ENCODE measurements at regions not wholly inside any gene's neighbourhood (a gene's known extent, or its start where the extent isn't known, plus 50 kb on each side); places are given as distances from the start of the nearest gene placed in this dataset.
"Not testable (repeated sequence)": the region's sequence is repeated elsewhere in the genome, so short reads cannot be mapped to it uniquely, and the experiment has no call there.

DNA sequence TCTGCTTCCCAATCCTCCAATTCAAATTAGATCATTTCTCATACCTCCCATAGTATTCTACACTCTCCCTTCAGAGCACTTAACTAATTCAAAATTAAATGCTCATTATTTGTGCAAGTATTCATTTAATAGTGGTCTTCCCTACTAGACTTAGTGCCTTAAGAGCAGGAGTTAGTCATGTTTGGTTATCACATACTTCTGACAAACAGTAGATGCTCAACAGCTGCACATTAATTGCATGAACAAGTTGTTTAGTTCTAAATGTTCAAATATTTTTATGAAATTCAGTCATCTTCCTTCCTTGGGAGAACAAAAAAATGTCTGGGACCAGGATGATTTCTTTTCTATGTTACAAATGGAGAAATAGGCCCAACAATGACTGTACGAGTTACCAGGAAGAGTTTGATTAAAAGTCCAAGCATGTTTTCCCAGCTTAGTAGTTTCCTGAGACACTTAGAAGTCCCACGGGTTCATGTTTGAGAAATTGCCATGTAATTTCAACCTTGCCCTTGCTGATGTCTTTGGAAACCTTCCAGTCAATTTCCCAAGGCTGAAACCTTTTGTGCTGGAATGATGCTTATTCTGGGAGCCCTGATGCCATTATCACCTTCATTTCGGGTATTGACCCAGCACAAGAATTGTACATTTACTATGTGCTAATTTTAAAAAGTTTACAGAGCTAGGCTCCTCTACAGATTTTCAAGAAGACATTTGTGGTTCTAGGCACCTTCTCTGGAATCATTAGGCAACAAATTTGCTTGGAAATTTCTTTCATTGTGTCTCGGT lies 437.9 kb upstream of the PLXNA2 start:
- no peak for DNase-seq
- intact Hi-C loops (cut with DNase I): no loop called here

DNA sequence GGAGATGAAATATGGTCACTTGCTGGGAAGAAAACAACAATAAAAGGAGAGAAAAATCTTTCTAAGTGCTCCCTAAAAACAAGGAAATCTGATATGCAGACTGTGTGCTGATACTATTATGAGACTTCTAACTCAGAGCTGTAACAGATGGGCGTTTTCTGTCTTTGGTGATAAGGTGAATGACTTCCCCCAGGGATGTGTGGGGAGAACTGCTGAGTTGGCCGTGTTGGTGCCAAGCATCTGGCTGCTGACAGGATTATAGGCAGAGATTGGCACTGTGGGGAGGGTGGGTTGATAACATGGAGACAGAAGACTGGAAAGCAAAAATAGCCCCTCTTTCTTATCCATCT lies 438.5 kb upstream of the PLXNA2 start:
- intact Hi-C loops (cut with DNase I): no loop called here
- no peak for DNase-seq

DNA sequence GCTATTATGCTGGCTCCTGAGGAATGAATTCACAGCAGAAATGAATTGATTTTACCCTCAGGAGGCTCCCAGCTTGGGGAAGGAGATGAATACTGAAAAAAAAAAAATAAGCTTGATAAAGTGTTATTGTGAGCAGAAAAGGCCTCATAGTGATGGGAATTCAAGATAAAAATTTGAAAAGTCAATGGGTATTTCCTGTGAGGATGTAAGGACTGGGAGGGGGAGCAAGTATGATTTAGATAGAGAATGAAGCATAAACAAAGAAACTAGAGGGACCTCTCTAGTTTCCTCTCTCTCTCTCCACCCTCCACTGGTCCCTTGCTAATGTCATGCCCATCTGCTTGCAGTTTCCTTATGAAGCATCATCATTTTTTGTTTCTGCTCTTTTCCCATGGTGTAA lies 439.0 kb upstream of the PLXNA2 start:
- no peak for DNase-seq
- intact Hi-C loops (cut with DNase I): no loop called here

DNA sequence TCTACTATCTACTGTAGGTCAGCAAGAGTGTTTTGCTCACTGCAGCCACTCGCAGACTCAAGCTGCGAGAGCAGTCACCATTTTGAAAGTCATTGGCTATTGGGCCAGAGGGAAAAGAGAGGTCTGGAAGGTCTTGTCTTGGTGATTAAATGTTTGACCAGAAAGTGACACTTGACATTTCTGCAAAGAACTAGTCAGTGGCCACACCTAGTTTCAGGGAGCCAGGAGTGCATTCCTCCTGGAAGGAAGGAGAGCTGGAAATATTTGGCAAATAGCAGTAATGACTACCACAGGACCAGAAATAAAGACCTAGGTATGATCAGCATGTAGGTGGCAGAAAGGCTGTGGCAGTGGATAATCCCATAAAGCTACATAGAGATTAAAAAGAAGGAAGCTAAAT lies 440.0 kb upstream of the PLXNA2 start:
- intact Hi-C loops (cut with DNase I): no loop called here
- DNase-seq: no peak

DNA sequence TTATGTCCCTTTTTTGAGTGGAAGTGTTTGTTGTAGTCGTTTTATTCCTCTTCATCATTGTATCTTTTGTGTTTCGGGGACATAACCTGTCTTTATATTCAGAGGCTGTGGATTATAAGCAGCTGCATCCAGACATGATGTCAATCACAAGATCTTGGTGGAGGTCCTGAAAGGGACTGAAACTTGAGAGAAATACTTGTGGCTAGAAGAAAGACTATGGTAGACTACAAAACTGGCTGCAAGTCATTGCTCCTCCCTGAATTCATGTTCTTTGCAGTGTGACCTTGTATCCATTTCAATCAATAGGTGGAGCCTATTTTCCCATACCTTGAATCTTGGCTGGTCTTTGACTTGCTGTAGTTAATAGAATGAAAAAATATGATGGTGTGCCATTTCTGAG lies 442.4 kb upstream of the PLXNA2 start:
- intact Hi-C loops (cut with DNase I): no loop called here
- DNase-seq: no peak

DNA sequence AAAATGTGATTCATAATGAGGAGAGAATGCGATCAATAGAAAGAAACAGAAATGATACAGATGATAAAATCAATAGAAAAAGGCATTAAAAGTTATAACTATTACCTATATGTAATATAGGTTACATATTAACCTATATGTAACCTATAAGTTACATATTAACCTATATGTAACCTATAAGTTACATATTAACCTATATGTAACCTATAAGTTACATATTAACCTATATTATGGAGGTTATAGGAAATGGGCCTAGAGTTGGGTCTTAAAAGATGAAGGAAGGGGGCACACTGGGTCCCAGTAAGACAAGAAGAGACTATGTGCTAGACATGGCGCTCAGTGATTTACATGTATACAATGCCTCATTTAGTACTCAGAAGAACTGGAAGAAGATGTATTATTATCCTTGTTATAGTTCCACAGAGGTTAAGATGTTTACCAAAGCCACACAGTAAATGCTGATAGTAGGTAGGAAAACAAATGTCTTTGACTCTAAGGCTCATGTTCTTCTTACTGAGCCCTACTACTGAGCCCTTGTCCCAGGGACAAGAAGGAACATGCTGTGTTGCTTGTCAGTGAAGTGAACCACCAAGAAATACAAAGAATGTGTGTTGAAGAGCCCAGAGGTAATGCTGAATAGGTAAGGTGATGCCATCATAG lies 444.6 kb upstream of the PLXNA2 start:
- intact Hi-C loops (cut with DNase I): no loop called here
- DNase-seq: no peak

DNA sequence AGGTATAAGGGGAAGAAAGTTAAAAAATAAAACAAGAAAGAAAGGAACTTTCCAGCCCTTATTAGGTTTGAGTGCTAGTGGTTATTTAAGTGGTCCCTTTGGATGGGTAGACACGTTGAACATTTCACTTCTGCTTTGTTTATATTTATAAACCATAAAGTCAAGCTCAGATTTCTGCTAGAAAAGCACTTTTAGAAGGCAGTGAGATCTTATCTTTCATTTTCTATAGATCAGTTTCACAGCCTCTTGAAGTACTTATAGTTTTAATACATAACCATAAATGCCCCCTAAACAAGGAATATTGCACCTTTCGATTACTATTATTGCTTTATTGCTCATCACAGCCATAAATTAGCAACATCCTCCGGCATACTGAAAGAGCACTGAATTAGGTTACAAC lies 446.8 kb upstream of the PLXNA2 start:
- DNase-seq: no peak
- intact Hi-C loops (cut with DNase I): no loop called here

DNA sequence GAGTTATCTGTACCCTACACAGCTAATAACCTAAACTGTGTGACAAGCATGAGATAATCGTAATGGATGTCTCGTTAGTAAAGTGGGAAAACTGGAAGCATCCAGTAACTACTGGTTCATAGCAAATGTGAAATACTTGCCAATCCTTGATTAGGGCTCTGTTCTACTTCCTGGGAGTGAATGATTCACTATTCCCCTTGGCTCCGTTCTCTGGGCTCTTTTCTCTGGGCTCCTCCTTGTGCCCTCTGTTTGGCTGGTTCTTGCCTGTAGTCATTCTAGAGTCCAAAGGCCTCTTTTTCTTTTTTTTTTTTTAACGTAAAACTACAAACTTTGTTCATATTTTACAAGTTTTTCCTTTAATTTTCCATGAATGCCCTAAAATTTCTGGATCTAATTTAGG lies 465.8 kb upstream of the PLXNA2 start:
- DNase-seq: no peak
- intact Hi-C loops (cut with DNase I): no loop called here

DNA sequence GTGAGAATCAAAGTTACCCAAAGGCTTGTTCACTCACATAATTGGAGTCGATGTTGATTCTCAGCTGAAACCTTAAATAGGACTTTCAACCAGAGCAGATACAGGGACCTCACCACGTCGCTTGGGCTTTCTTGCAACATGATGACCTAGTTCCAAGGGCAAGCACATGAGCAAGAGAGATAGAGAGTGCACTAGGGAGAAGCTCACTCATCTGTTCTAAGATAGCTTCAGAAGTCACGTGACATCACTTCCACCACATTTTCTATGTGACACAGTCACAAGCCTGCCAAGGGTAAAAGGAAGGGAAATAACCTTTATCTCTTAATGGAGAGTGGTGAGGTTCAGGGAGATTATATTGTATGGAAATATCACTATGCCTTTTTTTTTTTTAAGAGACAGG lies 470.1 kb upstream of the PLXNA2 start:
- intact Hi-C loops (cut with DNase I): no loop called here
- no peak for DNase-seq

DNA sequence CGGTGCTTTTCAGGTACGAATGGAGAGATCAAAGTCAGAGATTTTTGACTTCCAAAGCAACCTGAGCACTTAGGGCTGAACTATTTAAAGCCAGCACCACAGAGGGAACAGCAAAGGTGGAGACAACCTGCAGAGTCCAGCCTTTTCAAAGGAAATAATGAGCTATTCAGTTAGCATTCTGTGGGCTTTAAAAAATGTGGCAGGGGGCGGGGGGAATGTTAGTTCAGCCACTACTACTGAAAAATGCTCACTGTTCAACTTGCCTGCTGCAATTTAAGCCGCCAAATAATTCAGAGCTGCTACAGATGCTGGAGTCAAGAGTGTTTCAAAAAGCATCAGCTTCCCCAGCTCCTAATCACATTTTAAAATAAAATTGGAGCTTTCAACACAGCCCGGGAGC lies 473.3 kb upstream of the PLXNA2 start:
- no peak for DNase-seq
- intact Hi-C loops (cut with DNase I): no loop called here

DNA sequence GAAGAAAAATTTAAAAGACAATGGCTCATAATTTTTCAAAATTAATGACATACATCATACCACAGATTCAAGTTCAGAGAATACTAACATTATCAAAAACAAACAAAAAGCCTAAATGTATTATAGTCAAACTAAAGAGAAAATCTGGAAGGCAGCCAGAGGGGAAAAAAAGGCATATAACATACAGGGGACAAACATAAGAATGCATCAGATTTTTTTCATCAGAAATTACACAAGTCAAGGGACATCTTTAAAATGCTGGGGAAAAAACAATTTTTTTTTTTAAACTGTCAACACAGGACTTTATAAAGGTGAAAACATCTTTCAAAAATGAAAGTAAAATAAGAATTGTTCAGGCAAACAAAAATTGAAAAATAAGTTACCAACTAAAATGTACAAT lies 478.4 kb upstream of the PLXNA2 start:
- DNase-seq: no peak
- intact Hi-C loops (cut with DNase I): no loop called here

DNA sequence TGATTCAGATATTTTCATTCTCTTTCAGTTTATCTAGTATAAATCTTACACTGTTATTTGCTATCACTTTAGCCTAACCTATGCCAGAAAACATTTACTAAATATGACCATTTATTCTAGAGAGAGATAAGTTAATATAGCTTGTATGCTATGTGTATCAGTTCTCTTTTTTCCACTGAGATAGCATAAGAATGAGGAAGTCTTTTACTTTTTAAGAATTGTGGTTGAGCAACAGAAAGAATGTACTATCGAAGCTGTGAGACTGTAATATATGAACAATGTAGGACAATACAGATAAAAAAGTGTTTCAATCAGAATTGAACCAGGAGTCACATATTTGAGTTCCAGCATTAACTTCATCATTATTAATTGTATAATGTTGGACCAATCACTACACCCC lies 479.9 kb upstream of the PLXNA2 start:
- intact Hi-C loops (cut with DNase I): no loop called here
- DNase-seq: no peak

DNA sequence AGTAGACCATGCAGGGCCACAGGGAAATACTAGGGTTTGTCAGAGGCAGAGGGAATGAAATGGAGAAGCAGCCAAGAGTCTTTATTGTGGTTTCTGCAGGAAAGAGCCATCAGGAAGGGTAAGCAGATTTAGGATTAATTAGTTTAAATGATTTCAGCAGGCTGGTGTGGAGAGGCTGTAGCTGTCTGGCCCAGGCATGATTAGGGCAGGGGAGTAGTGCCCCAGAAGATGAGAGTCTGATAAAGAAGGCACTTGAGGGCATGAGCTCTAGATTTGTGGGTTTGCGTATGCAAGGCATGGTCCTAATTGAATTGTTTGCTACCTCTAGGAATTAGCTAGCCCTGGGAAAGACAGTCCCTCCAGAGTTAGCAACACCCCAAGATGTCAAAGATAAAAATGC lies 484.6 kb upstream of the PLXNA2 start:
- intact Hi-C loops (cut with DNase I): no loop called here
- DNase-seq: no peak

DNA sequence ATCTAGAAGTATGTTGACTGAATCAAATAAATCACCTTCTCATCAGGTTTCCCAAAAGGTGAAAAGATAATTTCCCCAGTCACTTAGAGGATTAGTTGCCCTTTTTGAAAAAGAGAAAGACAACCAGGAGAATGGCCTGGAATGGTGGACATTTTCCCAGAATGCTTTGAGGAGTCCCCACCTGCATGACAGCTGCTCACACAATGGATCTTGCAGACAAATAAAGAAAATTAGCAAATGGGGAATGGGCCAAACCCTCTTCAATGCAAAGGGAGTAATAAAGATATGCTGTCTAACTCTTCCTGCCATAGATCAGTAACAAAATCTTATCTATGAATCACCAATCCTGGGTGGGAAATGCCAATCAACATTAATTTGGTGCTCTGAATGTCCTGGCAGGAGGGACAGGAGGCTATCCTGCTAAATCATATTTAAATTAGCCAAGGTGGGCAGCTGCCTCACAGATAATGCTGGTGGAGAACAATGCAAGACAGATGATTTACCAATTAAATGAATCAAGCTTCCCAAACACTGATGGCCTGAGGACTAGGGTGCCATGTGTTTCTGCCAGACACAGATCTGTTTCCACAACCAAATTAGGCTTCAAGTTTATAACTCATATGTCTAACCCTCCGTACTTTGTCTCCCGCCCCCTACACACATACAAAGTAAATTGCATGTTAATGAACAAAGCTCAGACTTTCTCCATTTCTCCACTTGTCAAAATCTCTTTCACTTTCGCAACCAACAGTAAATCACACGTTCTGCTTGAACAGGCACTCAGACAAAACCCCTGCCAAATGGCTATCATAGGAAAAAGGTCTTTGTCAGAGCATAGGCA lies 488.0 kb upstream of the PLXNA2 start:
- intact Hi-C loops (cut with DNase I): no loop called here
- DNase-seq: no peak

DNA sequence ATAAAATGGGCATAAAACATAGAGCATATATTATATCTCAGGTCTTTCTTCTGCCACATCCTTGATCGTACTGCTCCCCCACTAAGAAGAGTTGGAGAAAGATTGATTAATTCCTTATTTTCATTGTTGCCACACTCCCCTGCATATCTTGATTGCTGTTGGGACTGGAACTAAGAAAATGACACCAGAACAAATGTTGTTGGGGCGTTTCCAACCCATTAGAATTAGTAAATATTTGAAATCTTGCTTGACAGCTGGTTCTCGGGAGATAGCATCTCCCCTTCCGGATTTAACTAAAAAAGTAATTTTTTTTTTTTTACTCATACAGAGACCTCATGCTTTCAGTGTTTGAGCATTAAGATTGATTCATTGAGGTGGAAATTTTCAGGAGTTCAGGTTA lies 493.0 kb upstream of the PLXNA2 start:
- DNase-seq: no peak
- intact Hi-C loops (cut with DNase I): no loop called here

DNA sequence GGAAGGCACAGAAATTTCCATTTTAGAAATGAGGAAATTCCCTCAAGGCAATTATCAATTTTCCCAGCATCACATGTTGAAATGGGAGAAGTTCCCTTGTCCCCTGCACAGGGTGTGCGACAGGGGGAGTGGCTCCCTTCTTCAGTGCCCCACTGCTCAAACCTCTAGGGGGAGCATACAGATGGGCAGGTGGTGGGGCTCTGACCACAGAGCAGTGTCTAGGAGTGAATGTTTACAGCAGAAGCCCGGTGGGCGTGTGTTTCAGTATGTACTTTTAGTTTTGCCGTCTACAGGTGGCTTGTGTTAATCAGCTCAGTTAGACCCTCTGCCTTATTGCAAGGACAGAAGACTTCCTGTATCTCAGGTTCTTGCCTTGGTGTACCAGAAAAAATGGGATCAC lies 493.7 kb upstream of the PLXNA2 start:
- intact Hi-C loops (cut with DNase I): no loop called here
- no peak for DNase-seq

DNA sequence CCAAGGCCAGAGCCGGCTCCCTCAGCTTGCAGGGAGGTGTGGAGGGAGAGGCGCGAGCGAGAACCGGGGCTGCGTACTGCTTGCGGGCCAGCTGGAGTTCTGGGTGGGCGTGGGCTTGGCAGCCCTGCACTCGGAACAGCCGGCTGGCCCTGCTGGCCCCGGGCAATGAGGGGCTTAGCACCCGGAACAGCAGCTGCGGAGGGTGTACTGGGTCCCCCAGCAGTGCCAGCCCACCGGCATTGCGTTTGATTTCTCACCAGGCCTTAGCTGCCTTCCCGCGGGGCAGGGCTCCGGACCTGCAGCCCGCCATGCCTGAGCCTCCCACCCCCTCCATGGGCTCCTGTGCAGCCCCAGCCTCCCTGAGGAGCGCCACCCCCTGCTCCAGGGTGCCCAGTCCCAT lies 495.5 kb upstream of the PLXNA2 start:
- DNase-seq; intact Hi-C loops (cut with DNase I): not testable (repeated sequence)

DNA sequence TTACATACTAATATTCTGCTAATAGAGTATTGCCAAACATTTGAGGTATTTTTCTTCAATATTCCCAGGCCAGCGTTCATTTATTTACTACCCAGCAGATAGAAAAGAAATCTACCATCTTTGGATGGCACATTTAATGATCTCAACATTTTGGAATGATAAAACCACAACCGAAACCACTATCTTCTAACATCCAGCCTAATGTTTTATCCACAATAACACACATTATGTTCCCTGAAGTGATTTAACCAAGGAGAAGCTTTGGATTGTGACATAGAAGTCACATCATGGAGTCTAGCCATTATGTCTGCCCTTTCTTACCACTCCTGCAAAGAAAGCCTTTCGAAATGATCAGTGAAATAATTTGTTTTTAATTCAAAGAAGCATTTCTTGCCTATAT lies 497.1 kb upstream of the PLXNA2 start:
- no peak for DNase-seq
- intact Hi-C loops (cut with DNase I): no loop called here

DNA sequence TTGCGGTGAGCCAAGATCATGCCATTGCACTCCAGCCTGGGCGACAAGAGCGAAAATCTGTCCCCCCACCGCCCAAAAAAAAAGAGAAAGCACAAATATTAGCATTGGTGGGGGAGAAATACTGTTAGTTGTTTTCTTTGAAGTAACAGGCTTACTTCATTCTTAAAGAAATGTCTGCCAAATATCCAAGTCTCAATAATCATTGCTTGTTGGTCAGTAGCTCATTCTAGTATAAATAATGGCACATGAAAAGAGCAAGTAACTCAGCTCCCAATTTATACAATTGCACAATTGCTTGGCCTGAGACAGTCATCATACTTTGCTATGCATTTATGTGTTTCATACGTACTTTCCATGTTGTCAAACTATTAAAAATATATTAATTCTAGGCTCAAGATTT lies 499.2 kb upstream of the PLXNA2 start:
- intact Hi-C loops (cut with DNase I): no loop called here
- DNase-seq: no peak

DNA sequence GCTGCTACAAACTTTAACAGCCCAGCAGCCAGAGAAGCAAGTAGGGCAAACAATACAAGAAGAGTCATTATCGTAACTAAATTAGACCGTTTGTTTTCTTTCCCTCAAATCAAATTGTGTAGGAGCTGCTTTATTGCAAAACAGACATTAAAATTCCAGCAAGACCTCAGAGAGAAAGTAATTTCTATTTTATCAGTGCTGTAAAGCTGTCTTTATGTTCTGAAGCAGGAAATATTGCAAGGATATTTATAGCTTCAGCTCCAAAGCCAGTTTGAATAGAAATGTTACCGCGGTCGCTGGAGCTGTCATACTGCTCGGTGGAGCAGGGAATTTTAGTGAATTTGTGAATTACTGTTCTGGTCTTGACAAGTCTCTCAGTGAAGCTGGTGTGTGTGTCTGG lies 503.8 kb upstream of the PLXNA2 start:
- intact Hi-C loops (cut with DNase I): no loop called here
- DNase-seq: no peak

DNA sequence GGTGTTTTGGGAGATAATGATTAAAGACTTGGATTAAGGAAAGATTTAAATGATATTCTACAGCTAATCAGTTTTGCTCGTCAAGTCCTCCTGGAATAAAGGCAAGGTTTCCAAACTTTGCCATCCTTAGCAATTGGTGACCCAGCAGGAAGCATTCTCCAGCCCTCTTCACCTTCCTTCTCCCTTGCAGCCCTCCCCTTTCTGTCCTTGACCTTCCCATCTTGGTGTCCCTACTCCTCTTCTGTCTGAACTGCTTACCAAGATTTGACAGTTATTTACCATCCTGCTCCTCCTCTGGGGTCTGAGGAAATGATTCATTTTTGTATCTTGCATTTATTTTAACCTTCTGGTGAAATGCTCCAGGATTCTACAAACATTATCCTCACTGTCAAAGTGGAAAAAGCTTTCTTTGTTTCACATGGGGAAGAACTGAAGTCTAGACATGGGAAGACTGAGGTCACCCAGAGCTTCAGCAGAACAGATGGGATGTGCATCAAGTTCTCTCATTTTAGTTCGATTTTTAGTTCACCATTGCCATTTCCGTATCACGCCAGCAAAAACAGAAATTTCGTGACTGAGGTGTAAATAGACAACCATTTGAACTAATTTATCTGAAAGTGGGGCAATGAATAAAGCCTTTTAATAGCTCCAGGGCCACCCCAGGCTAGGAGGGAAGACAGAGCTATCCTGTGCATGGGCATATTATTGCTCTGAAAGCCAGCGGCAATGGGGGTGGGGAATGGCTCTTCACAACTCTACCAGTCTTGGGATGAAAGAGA lies 504.4 kb upstream of the PLXNA2 start:
- intact Hi-C loops (cut with DNase I): no loop called here
- DNase-seq: no peak

All from posterior cingulate gyrus (tissue), 11 donors.